ENCODE measurements at regions not wholly inside any gene's neighbourhood (a gene's known extent, or its start where the extent isn't known, plus 50 kb on each side); places are given as distances from the start of the nearest gene placed in this dataset.

- Histone ChIP-seq H3K9ac (no peak overlapping the region), H3K27ac (no peak overlapping the region), H3F3A (ENCODE audit: low read depth) (no peaks in the 10 kb centered on the region), H3K4me2 (no peak overlapping the region), H3K79me2 (ENCODE audit: low read depth) (no peaks in the 10 kb centered on the region), H2AFZ (replicated peaks) (no peak overlapping the region), H3K36me3 (no peaks in the 10 kb centered on the region), H3K27me3 (no peaks in the 10 kb centered on the region), H4K20me1 (ENCODE audit: low read depth) (no peaks in the 10 kb centered on the region), H3K4me1 (no peaks in the 10 kb centered on the region), H3K4me3 (no peak overlapping the region), H3K9me3 (ENCODE audit: low read depth) (no peaks in the 10 kb centered on the region)
- no peak for DNase-seq (ENCODE audit: low spot score)
- Mint-ChIP-seq H3K27me3 (ENCODE audit: insufficient read depth, low read depth) (no peaks in the 10 kb centered on the region), H3K27ac (no peak overlapping the region), H3K4me3 (no peak overlapping the region), H3K4me1 (no peaks in the 10 kb centered on the region), H3K36me3 (no peaks in the 10 kb centered on the region), H3K9me3 (peaks cover 3% of the 10 kb centered on the region)
- TF ChIP-seq EZH2phosphoT487 (IDR thresholded peaks at IDR 0.05), result no peak
- TF ChIP-seq EZH2 (IDR thresholded peaks at IDR 0.05), result no peak
- no peak for TF ChIP-seq CTCF (IDR thresholded peaks at IDR 0.05)
Measured at GRCh38 chr6:153368131-153368530, 237.0 kb upstream of the RGS17 start.

GRCh38 chr6:153367021-153367420 lies 235.9 kb upstream of the RGS17 start:
- Mint-ChIP-seq H3K27me3 (ENCODE audit: insufficient read depth, low read depth) (no peaks in the 10 kb centered on the region), H3K4me3 (no peak overlapping the region), H3K9me3 (peaks cover 3% of the 10 kb centered on the region)

GRCh38 chr6:153357391-153357790 lies 226.3 kb upstream of the RGS17 start:
- Histone ChIP-seq H2AFZ (replicated peaks) (no peak overlapping the region), H3K9me3 (ENCODE audit: low read depth) (no peaks in the 10 kb centered on the region), H3K79me2 (ENCODE audit: low read depth) (no peaks in the 10 kb centered on the region), H3K27me3 (no peaks in the 10 kb centered on the region), H3K27ac (no peak overlapping the region), H4K20me1 (ENCODE audit: low read depth) (no peaks in the 10 kb centered on the region), H3K4me1 (no peaks in the 10 kb centered on the region), H3K36me3 (no peaks in the 10 kb centered on the region), H3K4me2 (no peak overlapping the region), H3K4me3 (no peak overlapping the region), H3F3A (ENCODE audit: low read depth) (no peaks in the 10 kb centered on the region), H3K9ac (no peak overlapping the region)
- TF ChIP-seq EZH2phosphoT487 (IDR thresholded peaks at IDR 0.05) (no peak), EZH2 (IDR thresholded peaks at IDR 0.05) (no peak), CTCF (IDR thresholded peaks at IDR 0.05) (no peak)
- Mint-ChIP-seq H3K27ac (no peak overlapping the region), H3K36me3 (no peaks in the 10 kb centered on the region), H3K9me3 (peaks cover 5% of the 10 kb centered on the region), H3K27me3 (ENCODE audit: insufficient read depth, low read depth) (peaks cover 2% of the 10 kb centered on the region), H3K4me3 (no peak overlapping the region), H3K4me1 (no peaks in the 10 kb centered on the region)
- DNase-seq (ENCODE audit: low spot score), result no peak

More at GRCh38 chr6:153367021-153367420, 235.9 kb upstream of the RGS17 start:
- Histone ChIP-seq H3K4me3 (no peak overlapping the region), H3K9ac (no peak overlapping the region), H3K9me3 (ENCODE audit: low read depth) (no peaks in the 10 kb centered on the region), H3K79me2 (ENCODE audit: low read depth) (no peaks in the 10 kb centered on the region), H3K4me2 (no peak overlapping the region), H3K36me3 (no peaks in the 10 kb centered on the region), H4K20me1 (ENCODE audit: low read depth) (no peaks in the 10 kb centered on the region), H3K27ac (no peak overlapping the region), H3K27me3 (no peaks in the 10 kb centered on the region), H2AFZ (replicated peaks) (no peak overlapping the region), H3K4me1 (no peaks in the 10 kb centered on the region), H3F3A (ENCODE audit: low read depth) (no peaks in the 10 kb centered on the region)
- TF ChIP-seq EZH2 (IDR thresholded peaks at IDR 0.05) (no peak), EZH2phosphoT487 (IDR thresholded peaks at IDR 0.05) (no peak), CTCF (IDR thresholded peaks at IDR 0.05) (no peak)
- Mint-ChIP-seq H3K4me1 (no peaks in the 10 kb centered on the region), H3K36me3 (no peaks in the 10 kb centered on the region), H3K27ac (no peak overlapping the region)
- no peak for DNase-seq (ENCODE audit: low spot score)

All from neural progenitor cell (in vitro differentiated cells).